Ascending aorta (tissue), 2 donors: ENCODE measurements at regions not wholly inside any gene's neighbourhood (a gene's known extent, or its start where the extent isn't known, plus 50 kb on each side); places are given as distances from the start of the nearest gene placed in this dataset.

Source experiments
- DNase-seq, 2 donors: peaks; one replicate each; pipeline ENCODE4 v3.0.0-alpha.2; 2019; ENCODE audit warnings: low spot score in 2 of 2
- H3K27ac ChIP-seq, 2 donors: fragments of 200-600 bp; sonication (generic); one replicate each; pipeline ENCODE4 v1.5.1; 2016 to 2017; ENCODE audit warnings: mild to moderate bottlenecking in 1 of 2
- H3K27me3 ChIP-seq: fragments of 200-600 bp; sonication (generic); one replicate; pipeline ENCODE4 v1.5.1; 2017
- H3K36me3 ChIP-seq, 2 donors: fragments of 200-600 bp; sonication (generic); one replicate each; pipeline ENCODE4 v1.5.1; 2016
- H3K4me1 ChIP-seq, 2 donors: fragments of 200-600 bp; sonication (generic); one replicate each; pipeline ENCODE4 v1.5.1; 2016 to 2017; ENCODE audit warnings: mild to moderate bottlenecking in 1 of 2
- H3K4me3 ChIP-seq, 2 donors: fragments of 200-600 bp; sonication (generic); one replicate each; pipeline ENCODE4 v1.5.1; 2016 to 2017; ENCODE audit warnings: mild to moderate bottlenecking in 1 of 2
- H3K9me3 ChIP-seq, 2 donors: fragments of 200-600 bp; sonication (generic); one replicate each; pipeline ENCODE4 v1.5.1; 2016
- intact Hi-C: fragments of 100-400 bp; cut with DNase I; formaldehyde crosslinking; loops from one replicate; pipeline ENCODE4 v1.15.1; 2023
- TF ChIP-seq, protein P1 (sequence below), 3 experiments: fragments of 200-600 bp in 2 of 3; fragments of 450-650 bp in 1 of 3; sonication (generic) in 2 of 3; IDR thresholded peaks; one replicate each; pipeline ENCODE4 v1.5.1; 2016 to 2019; ENCODE audit warnings: antibody characterized with exemption in 3 of 3, mild to moderate bottlenecking in 1 of 3, moderate library complexity in 1 of 3

DNA sequence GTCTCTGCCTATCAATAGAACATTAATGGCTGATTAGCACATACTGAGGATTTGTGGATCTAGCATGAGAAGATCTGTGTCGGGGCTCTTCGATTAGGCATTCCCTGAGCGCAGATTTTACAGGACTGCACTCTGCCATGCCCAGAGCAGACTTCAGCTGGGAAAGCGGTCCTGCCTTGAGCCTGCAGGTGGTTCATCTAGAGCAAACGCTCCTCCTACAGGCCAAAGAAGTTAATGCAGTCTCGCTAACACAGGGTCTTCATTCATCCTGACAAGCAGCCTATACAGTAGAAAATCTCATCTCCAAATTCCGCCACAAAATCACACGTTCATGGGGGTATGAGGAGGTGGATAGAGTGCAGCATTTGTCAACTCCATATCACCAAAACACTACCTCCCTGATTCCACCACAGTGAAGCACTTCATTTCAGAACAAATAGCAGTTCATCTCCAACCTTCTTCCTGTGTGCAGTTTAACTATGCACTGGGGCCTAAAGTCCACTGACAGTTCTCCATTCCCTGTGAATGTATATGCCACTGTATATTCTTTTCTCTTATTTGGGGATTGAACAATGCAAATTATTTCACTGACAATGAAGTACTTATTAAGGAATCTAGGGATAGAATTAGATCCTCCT, 405.8 kb downstream of the IGSF11 start:
- TF ChIP-seq, protein P1, sequence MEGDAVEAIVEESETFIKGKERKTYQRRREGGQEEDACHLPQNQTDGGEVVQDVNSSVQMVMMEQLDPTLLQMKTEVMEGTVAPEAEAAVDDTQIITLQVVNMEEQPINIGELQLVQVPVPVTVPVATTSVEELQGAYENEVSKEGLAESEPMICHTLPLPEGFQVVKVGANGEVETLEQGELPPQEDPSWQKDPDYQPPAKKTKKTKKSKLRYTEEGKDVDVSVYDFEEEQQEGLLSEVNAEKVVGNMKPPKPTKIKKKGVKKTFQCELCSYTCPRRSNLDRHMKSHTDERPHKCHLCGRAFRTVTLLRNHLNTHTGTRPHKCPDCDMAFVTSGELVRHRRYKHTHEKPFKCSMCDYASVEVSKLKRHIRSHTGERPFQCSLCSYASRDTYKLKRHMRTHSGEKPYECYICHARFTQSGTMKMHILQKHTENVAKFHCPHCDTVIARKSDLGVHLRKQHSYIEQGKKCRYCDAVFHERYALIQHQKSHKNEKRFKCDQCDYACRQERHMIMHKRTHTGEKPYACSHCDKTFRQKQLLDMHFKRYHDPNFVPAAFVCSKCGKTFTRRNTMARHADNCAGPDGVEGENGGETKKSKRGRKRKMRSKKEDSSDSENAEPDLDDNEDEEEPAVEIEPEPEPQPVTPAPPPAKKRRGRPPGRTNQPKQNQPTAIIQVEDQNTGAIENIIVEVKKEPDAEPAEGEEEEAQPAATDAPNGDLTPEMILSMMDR (IDR thresholded peaks at IDR 0.05): peak in 2 of 3 experiments; percentile 23 to 42
- no peak overlapping the region for H3K27ac ChIP-seq
- no peak for DNase-seq
- no peaks in the 10 kb centered on the region for H3K9me3 ChIP-seq
- H3K36me3 ChIP-seq: no peaks in the 10 kb centered on the region
- H3K27me3 ChIP-seq: no peaks in the 10 kb centered on the region
- no peak overlapping the region for H3K4me3 ChIP-seq
- no peaks in the 10 kb centered on the region for H3K4me1 ChIP-seq
- intact Hi-C loops: no loop called here

DNA sequence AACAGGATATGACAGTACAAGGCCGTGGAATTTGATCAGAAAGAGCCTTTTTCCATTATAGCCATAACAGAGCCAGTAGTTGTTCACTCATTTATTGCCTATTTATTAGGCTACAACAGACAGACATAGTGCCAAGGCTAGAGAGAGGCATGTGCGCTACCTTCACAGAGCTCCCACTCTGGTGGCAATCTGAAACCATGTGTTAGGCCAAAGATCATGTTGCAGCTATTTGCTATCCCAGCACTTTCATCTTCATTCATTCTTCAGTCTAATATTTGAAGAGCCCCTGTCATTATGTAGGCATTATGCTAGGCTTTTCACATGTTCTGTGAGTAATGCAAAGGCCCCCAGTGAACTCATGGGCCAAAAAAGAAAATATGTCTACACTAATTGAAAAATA, 404.8 kb downstream of the IGSF11 start:
- no peak overlapping the region for H3K4me3 ChIP-seq
- no peaks in the 10 kb centered on the region for H3K36me3 ChIP-seq
- DNase-seq: no peak
- no peaks in the 10 kb centered on the region for H3K27me3 ChIP-seq
- H3K4me1 ChIP-seq: no peaks in the 10 kb centered on the region
- no peak overlapping the region for H3K27ac ChIP-seq
- H3K9me3 ChIP-seq: no peaks in the 10 kb centered on the region
- intact Hi-C loops: no loop called here
- TF ChIP-seq, protein P1 (IDR thresholded peaks at IDR 0.05): no peak

DNA sequence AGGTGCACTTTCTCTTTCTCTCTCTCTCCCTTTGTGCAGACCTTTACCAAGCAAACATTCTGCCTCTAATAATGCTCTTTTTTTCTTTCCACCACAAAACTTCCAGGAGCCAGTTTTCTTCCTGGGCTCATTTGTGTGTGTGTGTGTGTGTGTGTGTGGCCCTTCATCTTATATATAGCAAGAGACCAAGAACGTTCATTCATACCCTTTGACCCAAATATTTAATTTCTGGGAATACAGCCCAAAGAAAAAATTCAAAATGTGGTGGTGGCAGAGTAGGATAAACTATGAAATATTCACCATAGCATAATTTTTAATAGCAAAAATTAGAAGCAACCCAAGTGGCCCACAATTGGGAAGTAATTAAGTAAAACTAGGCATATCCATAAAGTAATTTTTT, 398.9 kb downstream of the IGSF11 start:
- intact Hi-C loops: no loop called here
- TF ChIP-seq, protein P1 (IDR thresholded peaks at IDR 0.05): no peak
- no peak for DNase-seq
- Histone ChIP-seq H3K9me3 (no peaks in the 10 kb centered on the region), H3K27ac (no peak overlapping the region), H3K36me3 (no peaks in the 10 kb centered on the region), H3K4me1 (no peaks in the 10 kb centered on the region), H3K27me3 (no peaks in the 10 kb centered on the region), H3K4me3 (no peak overlapping the region)

DNA sequence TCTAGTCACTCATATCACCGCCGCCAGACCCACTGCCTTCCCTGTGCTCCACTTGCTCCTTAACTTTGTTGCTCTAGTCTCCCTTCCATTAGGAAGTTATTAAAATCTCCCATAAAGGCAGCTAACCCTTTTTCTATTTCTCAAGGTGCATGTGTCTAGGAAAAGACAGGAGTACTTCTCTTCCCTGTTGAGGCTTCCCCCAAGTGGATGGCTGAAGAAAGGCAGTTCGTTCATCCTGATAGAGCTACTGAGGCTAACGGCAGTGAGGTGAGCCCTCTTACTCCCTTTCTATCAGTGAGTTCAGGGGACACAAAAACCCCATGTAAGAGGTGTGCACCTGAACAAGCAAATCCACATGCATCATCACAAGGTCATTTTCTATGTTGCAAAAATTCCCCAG, 397.8 kb downstream of the IGSF11 start:
- H3K4me1 ChIP-seq: no peaks in the 10 kb centered on the region
- TF ChIP-seq, protein P1 (IDR thresholded peaks at IDR 0.05): no peak
- H3K36me3 ChIP-seq: no peaks in the 10 kb centered on the region
- no peak for DNase-seq
- no peak overlapping the region for H3K27ac ChIP-seq
- H3K9me3 ChIP-seq: no peaks in the 10 kb centered on the region
- H3K4me3 ChIP-seq: no peak overlapping the region
- intact Hi-C loops: no loop called here
- no peaks in the 10 kb centered on the region for H3K27me3 ChIP-seq

DNA sequence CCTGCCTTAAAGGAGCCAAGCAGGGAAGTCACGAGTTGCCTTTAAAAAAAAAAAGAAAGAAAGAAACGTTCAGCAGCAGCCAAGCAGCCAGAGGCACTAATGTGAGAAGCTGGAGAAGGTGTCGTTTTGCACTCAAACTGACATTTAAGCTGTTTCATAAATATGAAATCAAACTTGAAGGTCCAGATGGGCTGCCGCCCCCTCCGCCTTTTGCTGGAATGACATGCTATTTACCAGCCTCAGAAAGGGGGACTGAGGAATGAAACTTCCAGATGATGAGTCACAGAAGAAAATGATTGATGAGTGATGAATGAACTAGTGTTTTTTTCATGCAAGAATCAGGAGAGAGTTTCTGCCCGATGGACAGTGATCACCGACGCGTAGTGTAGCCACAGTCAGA, 396.8 kb downstream of the IGSF11 start:
- H3K27ac ChIP-seq: no peak overlapping the region
- H3K4me1 ChIP-seq: no peaks in the 10 kb centered on the region
- no peak overlapping the region for H3K4me3 ChIP-seq
- no peak for DNase-seq
- intact Hi-C loops: no loop called here
- H3K27me3 ChIP-seq: no peaks in the 10 kb centered on the region
- H3K9me3 ChIP-seq: no peaks in the 10 kb centered on the region
- H3K36me3 ChIP-seq: no peaks in the 10 kb centered on the region
- TF ChIP-seq, protein P1 (IDR thresholded peaks at IDR 0.05): no peak

DNA sequence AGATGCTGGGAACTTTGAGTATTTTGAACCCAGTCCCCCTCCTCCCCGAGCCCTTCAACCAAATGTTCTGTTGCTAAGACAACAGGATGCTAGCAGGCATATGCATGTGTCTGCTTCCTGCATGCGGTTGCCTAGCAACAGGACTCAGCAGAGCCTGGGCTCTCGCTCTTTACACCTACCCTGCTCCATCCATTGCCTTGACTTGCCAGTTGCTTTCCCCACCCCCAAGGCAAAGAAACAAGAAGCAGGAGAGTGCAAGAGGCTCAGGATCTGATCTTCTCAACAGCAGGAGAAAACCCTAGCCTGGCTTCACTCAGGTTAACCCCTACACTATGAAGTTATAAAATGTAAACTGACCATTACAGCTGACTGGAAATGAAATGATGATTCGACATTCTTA, 393.0 kb downstream of the IGSF11 start:
- intact Hi-C loops: no loop called here
- Histone ChIP-seq H3K4me1 (no peaks in the 10 kb centered on the region), H3K36me3 (no peaks in the 10 kb centered on the region), H3K27me3 (no peaks in the 10 kb centered on the region), H3K27ac (no peak overlapping the region), H3K4me3 (no peak overlapping the region), H3K9me3 (no peaks in the 10 kb centered on the region)
- TF ChIP-seq, protein P1 (IDR thresholded peaks at IDR 0.05): no peak
- DNase-seq: no peak
